ENCODE measurements at regions not wholly inside any gene's neighbourhood (a gene's known extent, or its start where the extent isn't known, plus 50 kb on each side); places are given as distances from the start of the nearest gene placed in this dataset.

GRCh38 chr9:86549920-86550319 lies 195.7 kb upstream of the TUT7 start:
- ChIA-PET CTCF (no interaction called here), POLR2A (ENCODE audit: low non-redundant PET) (no interaction called here)
- no peak for DNase-seq (ENCODE audit: low spot score)
- no peak for TF ChIP-seq CTCF (conservative IDR thresholded peaks at IDR 0.05; ENCODE audit: low read depth)
- H3K27ac ChIP-seq: no peak overlapping the region

GRCh38 chr9:86549401-86549811 lies 195.2 kb upstream of the TUT7 start:
- ChIA-PET CTCF (interaction anchor here (0.9 kb wide), 1 partner anchor 88 kb away, joined by 4 read pairs; no protein-coding TSS in a partner anchor), POLR2A (ENCODE audit: low non-redundant PET) (no interaction called here)

GRCh38 chr9:86548220-86548619 lies 194.0 kb upstream of the TUT7 start:
- TF ChIP-seq CTCF (conservative IDR thresholded peaks at IDR 0.05; ENCODE audit: low read depth): no peak
- CTCF ChIA-PET: interaction anchor here (0.6 kb wide), 1 partner anchor 431 kb away, joined by 7 read pairs; no protein-coding TSS in a partner anchor
- POLR2A ChIA-PET (ENCODE audit: low non-redundant PET): no interaction called here
- no peak for DNase-seq (ENCODE audit: low spot score)
- no peak overlapping the region for H3K27ac ChIP-seq

More at GRCh38 chr9:86549401-86549811, 195.2 kb upstream of the TUT7 start:
- no peak overlapping the region for H3K27ac ChIP-seq
- TF ChIP-seq CTCF (conservative IDR thresholded peaks at IDR 0.05; ENCODE audit: low read depth): no peak
- no peak for DNase-seq (ENCODE audit: low spot score)

GRCh38 chr9:86547571-86547970 lies 193.4 kb upstream of the TUT7 start:
- no peak overlapping the region for H3K27ac ChIP-seq
- TF ChIP-seq CTCF (conservative IDR thresholded peaks at IDR 0.05; ENCODE audit: low read depth): no peak
- ChIA-PET CTCF (no interaction called here), POLR2A (ENCODE audit: low non-redundant PET) (no interaction called here)
- no peak for DNase-seq (ENCODE audit: low spot score)

GRCh38 chr9:86546712-86547111 lies 192.5 kb upstream of the TUT7 start:
- no peak for DNase-seq (ENCODE audit: low spot score)
- CTCF ChIA-PET: interaction anchor here (0.7 to 1.0 kb wide), 2 partner anchors 13 to 272 kb away, joined by 3 read pairs; no protein-coding TSS in a partner anchor

GRCh38 chr9:86545090-86545489 lies 190.9 kb upstream of the TUT7 start:
- ChIA-PET CTCF (interaction anchor here (0.8 kb wide), 1 partner anchor 749 kb away, joined by 4 read pairs; no protein-coding TSS in a partner anchor), POLR2A (ENCODE audit: low non-redundant PET) (no interaction called here)
- no peak for DNase-seq (ENCODE audit: low spot score)
- no peak overlapping the region for H3K27ac ChIP-seq
- TF ChIP-seq CTCF (conservative IDR thresholded peaks at IDR 0.05; ENCODE audit: low read depth): no peak

More at GRCh38 chr9:86546712-86547111, 192.5 kb upstream of the TUT7 start:
- TF ChIP-seq CTCF (conservative IDR thresholded peaks at IDR 0.05; ENCODE audit: low read depth): no peak
- no peak overlapping the region for H3K27ac ChIP-seq
- POLR2A ChIA-PET (ENCODE audit: low non-redundant PET): no interaction called here

All from RWPE1 (cell line).